Activated CD4-positive, alpha-beta T cell treated with anti-CD3 and anti-CD28 coated beads, Interleukin-2, amount 50 U/mL, for 4 hours (primary cell): ENCODE measurements at regions not wholly inside any gene's neighbourhood (a gene's known extent, or its start where the extent isn't known, plus 50 kb on each side); places are given as distances from the start of the nearest gene placed in this dataset.
"Not testable (repeated sequence)": the region's sequence is repeated elsewhere in the genome, so short reads cannot be mapped to it uniquely, and the experiment has no call there.

ENCODE experiments used
- DNase-seq, 2 experiments: peaks; one replicate each; pipeline ENCODE4 v3.0.0-alpha.2; 2020

DNA sequence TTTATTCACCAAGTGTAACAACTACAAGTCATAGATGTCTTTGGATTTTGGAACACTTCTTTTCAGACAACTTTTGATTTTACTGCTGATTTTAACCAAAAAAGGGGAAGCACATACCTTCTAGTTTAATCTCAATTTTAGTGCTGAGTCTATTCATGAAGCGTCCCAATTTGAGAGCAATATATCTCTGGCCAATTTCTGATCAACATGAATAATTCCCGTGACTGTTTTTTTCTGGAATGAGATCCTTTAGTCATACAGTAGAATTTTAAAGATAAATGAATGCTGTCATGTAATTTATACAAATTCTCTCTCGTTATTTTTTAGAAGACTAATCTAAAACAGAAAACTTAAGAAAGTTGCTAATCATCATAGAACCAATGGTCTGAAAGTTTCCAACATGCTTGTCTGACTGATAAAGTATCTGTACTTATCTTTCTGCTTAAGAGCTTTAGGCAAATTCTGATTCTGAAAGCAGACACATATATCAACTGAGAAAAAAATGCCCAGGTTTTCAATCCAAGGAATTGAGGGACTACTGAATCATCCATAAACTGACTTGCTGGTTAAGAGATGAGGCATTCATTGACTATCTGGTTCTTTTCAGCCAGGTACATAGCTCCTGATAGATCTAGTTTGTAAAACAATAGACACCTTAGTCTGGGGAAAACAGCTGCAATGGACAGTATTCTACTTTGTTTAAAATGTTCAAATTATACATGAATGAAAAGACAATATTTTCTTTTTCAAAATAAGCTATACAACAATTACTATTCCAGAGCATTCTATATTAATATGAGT lies 657.5 kb downstream of the RFPL4B start:
- no peak for DNase-seq

DNA sequence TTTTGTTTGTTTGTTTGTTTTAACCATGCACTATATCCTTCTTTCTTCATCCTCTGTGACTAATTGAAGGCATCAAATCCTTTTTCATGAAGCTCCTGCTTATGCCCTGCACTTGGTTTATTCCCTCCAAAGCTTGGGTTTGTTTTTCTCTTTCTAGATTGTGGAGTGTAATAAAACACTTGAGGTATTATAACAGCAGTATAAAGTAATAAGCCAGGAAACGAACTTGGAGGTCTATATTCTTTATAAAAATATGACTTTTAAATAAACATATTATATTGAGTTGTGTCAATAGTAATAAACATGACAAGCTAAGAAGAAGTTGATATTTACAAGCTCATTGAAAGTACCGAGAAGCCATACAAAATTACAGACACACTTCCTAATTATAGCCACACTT lies 659.4 kb downstream of the RFPL4B start:
- no peak for DNase-seq

DNA sequence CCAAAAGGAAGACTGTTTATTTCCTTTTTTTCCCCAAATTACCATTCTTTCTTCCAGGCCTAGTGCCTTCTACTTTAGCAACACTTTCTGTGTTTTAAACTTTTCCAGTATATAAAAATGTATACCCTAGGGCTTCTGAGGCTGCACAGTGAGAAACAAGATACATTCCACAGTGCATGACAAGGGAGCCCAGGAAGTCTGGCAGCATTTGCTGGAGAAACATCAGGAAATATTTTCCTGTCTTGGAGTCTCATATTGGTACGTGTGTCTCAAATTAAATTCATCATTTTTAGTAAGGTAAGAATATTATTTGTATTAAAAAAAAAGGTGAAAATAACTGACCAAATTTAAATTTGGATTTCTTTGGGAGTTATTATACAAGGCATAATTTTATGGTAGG lies 662.6 kb downstream of the RFPL4B start:
- no peak for DNase-seq

DNA sequence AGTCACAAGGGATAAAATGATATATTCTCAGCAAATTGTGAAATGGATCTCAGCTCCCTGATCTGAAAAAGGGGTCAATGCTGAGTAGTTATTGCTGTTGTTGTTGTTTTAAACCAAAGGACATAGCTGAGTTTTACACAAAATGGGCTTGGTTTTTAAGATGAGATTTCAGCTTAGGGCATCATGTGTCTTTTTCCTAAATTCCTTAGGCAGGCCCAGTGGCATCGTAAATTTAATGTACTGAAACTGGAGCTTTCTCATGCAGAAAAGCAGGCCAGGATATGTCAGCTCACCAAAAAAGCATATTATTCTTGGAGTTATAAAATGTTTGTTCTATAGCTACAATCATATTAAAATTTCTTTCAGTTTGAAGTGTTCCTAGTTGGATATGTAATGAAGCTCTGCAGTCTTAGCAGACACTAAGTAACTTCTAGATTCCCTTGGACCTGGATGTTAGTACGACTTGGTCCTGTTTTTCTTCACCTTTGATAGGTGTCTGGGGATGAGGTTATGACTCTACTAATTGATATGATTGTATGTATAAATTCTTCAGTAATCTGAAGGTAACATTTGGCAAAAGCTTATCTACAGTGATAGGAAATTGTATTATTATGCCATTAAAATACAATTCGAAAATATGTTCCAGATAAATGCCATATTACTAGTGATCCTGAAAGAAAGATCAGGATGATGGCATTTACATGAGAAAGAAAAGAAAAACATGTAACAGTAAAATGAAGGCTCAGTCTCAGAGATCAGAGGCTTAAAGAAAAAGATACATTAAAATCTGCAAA lies 663.3 kb downstream of the RFPL4B start:
- no peak for DNase-seq

DNA sequence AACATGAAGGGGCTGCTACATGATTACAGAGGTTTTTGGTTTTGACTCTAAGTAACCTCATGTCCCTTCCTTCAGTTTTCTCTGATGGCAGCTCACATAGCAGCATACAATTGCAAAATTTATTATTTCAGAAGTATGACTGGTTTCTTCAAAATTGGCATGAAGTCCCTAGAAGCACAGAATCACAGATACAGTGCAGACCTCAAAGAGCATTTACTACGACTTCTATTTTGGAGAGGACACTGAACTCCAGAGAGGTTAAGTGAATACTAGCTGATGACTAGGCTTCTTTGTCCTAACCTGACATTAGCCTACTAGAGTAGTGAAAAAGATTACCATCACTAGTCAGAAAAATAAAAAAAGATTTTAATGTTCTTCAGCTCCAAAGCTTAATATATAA lies 664.3 kb downstream of the RFPL4B start:
- DNase-seq = no peak

DNA sequence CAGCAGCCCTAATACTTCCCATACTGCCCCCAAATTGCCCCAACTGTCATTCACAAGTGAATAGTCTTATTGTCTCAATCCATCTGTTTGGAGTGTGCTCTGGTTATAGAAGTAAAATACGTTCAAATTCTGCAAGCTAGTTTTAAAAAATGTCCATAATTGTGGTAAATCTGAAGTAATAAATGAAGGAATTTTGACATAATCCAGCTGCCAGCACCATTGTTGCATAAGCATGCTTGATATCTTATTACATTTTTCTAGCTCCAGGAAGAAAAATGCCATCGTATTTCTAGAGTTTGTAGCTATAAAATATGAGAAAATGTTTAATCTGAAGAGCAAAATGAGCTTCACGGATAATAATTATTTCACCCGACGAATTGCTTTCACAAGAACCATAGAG lies 664.7 kb downstream of the RFPL4B start:
- DNase-seq = no peak

DNA sequence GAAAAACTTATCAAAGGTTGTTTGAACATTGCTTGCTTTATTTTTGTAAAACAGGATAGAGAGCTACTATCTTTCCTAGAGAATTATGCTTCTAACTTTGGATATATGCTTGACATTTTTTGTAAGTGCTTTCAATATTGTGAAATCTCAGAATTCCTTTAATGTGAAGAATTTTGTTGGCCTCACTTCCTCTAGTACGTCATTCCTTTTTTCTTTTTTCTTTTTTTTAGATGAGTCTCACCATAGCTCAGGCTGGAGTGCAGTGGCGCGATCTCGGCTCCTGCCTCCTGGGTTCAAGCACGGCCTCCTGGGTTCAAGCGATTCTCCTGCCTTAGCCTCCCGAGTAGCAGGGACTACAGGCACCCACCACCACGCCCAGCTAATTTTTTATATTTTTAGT lies 668.1 kb downstream of the RFPL4B start:
- DNase-seq = no peak

DNA sequence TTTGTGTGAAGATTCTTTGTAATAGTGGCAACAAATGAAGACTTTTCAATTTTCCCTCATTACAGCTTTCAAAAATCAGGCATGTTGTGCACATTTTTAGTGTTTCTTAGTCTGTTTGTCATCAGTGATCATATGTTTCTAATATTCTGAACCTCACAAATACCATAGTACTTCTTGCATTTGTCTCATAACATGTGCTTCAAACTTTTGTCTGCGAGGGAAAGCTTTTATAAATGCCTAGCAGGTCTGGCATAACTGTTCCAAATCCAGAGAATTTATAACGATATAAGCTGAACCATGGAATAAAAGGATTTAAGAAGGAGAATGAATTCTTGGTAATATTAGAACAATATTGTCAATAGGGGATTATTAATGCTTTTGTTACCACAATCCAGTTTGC lies 670.2 kb downstream of the RFPL4B start:
- DNase-seq = no peak

DNA sequence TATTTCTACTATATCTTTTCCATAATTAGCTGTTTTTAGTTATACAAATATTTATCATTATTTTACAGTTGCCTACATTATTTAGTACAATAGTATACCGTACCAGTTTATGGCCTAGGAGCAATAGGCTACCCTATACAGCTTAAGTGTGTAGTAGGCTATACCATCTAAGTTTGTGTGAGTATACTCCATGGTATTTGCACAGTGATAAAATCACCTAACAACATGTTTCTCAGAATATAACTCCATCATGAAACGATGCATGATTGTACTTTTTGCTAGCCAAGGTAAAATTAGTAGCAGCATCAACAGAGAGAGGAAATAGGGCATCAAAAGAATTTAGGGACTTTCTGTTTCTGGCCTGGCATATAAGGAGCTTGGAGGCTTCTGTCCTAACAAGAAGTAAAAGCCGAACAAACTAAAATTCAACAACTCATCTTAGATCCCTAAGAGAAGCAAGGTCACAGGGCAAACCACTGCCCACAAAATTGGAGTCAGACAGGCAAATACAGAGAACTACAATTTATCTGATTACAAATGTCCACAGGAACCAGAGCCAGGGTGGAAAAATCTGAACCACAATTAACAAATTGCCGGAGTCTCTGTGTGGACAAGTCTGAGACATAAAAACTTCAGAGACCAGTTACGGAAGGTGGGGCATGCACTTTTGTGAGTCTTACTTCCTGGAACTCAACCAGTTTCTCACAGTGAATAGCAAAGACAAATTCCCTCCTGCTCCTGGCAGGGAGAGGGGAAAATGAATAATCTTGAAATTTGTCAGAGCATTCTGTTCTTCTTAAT lies 671.4 kb downstream of the RFPL4B start:
- DNase-seq = no peak

DNA sequence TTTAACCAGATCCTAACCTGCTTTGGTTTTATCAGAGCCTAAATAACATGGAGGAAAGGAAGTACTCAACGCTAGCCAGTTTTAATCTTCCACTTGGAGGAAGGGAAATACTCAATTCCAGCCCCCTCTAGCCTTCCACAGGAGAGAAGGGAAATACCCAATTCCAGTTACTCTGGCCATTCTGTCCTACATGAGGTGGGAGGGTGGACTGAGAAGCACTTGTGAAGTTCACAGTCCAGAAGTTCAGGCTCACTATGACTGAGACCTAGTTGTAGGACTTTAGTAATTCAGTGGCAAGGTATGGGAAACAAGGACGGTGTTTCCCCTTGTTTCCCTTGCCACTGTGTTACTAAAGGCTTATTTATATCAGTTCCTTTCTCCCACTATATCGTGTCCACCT lies 672.0 kb downstream of the RFPL4B start:
- no peak for DNase-seq

DNA sequence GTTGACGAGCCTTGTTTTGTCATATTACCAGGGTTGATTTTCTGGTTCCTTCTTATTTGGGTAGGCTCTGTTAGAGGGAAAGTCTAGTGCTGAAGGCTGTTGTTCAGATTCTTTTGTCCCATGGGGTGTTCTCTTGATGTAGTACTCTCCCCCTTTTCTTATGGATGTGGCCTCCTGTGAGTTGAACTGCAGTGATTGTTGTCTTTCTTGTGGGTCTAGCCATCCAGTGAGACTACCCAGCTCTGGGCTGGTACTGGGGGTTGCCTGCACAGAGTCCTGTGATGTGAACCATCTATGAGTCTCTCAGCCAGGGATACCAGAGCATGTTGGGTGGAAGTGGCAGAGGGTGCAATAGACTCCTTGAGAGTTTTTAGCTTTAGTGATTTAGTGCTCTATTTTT lies 680.6 kb downstream of the RFPL4B start:
- no peak for DNase-seq

DNA sequence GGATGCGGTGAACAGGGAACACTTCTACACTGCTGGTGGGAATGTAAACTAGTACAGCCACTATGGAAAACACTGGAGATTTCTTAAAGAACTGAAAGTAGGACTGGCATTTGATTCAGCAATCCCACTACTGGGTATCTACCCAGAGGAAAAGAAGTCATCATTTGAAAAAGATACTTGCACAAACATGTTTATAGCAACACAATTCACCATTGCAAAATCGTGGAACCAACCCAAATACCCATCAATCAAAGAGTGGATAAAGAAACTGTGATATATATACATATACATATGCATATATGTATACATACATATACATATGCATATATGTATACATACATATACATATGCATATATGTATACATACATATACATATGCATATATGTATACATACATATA lies 682.0 kb downstream of the RFPL4B start:
- not testable (repeated sequence) for DNase-seq

DNA sequence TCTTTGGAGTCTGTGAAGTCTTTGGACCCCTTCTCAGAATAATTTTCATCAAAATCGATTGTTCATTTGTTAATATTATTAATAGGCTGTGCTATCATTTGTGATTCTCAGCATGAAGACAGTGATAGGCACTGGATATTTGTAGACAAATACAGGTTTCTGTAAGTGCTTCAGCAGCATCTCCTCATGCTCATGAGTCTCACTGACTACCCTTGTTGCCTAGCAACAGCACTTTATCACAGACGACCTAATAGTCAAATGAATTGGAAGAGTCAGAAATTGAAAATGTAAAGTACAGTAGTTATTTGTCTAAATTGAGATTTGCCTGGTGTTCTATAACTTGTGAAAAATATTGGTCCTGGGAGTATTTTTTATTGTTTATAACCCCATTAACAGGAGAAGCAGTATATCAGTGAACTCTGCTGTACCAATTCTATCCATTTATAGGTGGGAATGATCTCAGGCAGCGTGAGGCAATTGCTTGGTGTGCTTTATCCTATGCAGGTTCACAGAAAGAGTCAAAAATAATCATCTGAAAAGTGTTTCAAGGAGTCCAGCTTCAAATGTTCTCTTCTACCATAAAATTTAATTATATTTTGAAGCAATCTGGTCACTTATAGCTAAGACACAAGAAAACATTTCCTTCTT lies 684.6 kb downstream of the RFPL4B start:
- DNase-seq = no peak

DNA sequence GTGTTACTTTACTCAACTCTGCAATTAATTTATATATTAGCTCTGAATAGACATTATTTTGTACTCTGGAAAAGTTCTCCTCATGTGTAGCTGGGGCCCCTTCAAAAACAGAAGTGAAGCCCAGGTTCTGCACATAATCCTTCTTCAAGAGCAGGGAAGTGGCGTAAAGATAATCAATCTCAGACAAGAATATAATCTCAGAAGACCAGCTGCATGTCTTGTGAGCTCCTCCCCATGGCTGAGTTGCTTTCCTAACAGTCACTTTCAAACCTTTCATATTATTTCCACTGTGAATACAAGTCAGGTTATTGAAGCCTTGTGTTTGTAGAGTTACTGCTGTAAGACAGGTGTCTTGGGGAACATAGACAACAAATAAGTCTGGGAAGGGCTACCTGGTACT lies 691.9 kb downstream of the RFPL4B start:
- no peak for DNase-seq

DNA sequence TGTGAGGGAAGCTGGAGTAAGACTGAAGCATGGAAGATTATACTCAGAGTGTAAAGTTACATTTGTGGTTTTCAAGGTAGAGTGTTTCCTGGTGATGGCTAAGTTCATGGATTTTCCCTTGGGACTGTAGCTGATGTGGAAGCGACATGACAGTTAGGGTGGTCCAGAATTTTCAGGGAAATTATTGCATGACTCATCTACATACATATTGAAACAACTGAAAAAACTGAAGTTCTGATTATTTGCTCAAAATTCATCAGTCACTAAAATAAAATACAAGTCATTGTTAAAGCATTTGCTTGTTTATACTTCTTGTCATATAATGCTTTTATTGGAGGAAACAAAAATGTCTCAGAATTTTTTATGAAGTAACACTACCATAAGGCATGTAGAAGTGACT lies 700.0 kb downstream of the RFPL4B start:
- no peak for DNase-seq

DNA sequence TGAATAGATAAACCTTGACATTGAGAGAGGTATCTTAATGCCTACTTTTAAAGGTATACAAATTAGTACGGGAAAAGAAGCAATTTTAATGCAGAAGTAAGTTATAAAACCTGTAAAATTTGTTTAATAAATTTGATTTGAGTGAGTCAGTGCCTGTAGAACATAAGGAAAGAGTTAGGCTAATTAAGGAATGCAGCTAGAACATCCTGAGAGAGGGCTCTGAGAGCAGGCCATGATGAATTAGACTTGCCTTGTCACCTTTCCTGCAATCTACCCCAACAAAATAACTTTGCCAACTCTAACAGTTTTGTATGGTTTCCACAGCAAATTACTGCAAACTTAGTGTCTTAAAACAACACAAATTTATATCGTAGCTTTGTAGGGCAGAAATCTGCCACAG lies 700.8 kb downstream of the RFPL4B start:
- no peak for DNase-seq

DNA sequence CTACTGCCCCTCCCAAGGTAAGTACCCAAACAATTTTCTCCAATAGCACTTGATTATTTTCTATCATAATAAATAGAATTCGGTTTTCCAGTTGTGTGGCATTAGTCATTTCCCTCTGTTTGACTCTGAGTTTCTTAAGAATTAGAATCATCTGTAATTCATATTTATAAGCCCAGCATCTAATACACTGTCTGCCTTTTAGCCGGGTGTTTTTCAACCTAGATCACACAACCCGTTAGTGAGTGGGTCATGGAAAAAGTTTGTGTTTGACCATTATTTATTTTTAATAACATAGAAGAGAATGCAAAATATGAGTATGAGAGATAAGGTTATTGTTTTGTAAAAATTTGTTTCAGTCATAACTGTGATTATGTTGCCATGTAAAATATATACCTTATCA lies 701.6 kb downstream of the RFPL4B start:
- DNase-seq = no peak

DNA sequence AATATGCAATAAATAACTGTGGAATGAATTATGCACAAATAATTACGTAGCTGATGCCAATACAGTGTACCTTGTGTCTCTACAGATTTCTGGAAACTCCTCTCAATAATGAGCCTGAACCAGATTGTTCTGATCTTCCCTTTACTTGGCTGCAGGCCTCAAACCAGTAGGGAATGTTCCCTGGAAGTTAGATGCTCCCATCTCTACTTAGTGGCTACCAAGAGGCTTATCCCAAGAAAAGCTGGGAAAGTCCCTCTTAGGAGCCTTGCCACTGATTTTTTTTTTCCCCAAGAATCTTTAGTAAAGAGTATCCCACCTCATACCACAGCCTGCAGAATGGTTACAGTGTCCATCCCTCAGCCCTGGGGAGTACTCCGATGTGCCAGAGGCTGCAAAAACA lies 702.1 kb downstream of the RFPL4B start:
- no peak for DNase-seq

DNA sequence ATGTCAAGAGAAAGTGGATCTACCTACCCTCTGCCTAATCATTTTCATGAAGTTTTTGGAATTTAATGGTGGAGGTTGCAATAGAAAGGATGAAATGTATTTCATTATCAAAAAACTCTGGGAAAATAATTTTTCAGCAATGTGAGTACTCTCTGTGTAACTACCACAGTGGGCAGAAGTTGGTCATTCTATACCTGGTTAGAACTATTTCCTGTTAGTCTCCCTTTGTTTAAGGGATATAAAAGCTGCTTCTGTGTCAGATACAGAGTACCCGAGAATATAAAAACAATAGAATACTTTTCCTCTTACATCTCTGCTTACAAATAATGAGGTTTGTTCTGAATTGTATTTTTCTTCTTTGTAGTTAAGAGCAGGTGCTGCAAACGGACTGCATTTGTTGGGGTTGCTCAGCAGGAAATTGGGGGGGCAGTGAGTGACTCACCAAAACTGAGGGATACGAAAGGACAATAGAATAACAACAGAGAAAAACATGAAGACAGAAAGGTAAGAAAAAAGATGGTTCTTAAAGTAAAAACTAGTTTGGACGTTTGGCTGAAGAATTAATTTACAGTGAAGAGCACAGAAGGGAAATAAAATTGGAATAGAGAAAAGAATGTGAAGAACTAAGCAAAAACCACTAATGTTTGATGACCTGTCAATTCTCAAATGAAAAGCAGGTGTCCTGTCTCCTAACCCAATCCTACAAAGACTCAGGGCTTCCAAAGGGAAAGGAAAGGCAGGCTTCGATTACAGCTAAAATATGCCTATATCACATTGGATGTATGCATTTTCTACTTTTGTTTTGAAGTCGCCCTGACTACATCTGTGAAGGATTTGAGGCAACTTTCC lies 703.1 kb downstream of the RFPL4B start:
- DNase-seq = no peak

DNA sequence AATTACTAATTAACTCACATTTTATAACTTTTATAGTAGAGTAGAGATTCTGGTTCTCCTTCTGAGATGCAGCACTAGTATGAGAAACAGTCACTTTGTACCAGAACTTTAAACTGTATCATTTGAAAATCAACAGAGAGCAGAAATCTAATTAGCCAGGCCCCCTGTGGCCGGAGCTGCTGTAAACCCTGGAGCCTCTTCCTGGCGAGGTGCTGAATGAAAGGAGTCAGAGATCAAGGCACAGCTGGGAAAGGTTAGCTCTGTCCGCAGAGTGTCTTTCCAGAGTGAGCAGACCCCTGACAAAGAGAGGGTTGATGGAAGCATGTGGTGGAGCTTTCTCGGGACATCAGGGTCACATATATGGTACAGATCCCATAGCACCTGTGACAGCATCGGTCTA lies 703.8 kb downstream of the RFPL4B start:
- DNase-seq = no peak

DNA sequence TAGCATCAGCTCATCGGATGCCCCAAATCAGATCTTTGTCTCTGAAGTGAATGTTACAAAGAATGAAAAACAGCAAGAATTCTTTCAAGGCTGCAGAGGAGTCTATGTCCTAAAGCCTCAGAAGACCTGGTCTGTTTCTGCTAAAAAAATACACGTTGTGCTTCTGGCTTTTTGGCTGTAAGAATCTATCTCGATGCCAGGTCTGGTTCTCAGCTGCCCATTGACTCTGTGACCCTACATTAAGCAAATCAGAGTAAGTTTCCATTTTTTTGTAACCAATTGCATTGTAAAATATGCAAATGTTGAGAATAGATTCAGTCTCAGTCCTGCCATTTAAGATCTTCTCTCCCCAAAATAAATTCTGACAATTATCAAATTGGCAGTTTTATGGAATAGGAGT lies 705.4 kb downstream of the RFPL4B start:
- no peak for DNase-seq

DNA sequence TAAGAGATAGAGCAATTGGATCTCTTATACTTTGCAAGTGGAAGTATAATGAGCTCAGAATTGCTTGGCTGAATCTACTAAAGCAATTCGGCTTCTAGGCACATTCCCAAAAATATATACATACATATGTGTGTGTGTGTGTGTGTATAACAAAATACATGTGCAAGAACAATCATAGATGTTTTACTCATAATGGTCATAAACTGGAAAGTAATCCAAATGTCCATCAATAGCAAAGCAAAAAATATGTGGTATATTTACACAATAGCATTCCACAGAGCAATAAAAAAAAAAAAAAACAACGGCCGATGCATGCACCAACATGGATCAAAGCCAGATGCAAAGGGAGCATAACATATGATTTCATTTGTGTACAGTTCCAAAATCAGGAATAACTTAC lies 707.9 kb downstream of the RFPL4B start:
- DNase-seq = no peak
